Activated T-cell treated with anti-CD3 and anti-CD28 coated beads, Interleukin-2, amount 50 U/mL, for 4 hours (primary cell): ENCODE measurements at regions not wholly inside any gene's neighbourhood (a gene's known extent, or its start where the extent isn't known, plus 50 kb on each side); places are given as distances from the start of the nearest gene placed in this dataset.

Source experiments
- ATAC-seq, 2 donors: fragments of 200-7000 bp; cut with Tn5 transposase; one replicate each; pipeline ENCODE4 v1.10.0; 2021
- DNase-seq: peaks from one replicate; pipeline ENCODE4 v3.0.0-alpha.2; 2020
- H3K27me3 Mint-ChIP-seq: one replicate; pipeline ENCODE4 v1.8.0; 2021; ENCODE audit warnings: low read depth, mixed read lengths
- H3K36me3 Mint-ChIP-seq: one replicate; pipeline ENCODE4 v1.8.0; 2022; ENCODE audit warnings: mixed read lengths; ENCODE audit not compliant: insufficient read depth
- H3K4me1 Mint-ChIP-seq: one replicate; pipeline ENCODE4 v1.8.0; 2021; ENCODE audit warnings: low read depth, mixed read lengths
- H3K4me3 Mint-ChIP-seq: one replicate; pipeline ENCODE4 v1.8.0; 2021; ENCODE audit warnings: mild to moderate bottlenecking, moderate library complexity, mixed read lengths
- H3K9me3 Mint-ChIP-seq: one replicate; pipeline ENCODE4 v1.8.0; 2021; ENCODE audit warnings: mixed read lengths

- H3K4me1 Mint-ChIP-seq: no peaks in the 10 kb centered on the region
- ATAC-seq (no peak), DNase-seq (no peak)
- H3K27me3 Mint-ChIP-seq: no peaks in the 10 kb centered on the region
- H3K36me3 Mint-ChIP-seq: no peaks in the 10 kb centered on the region
- H3K4me3 Mint-ChIP-seq: no peak overlapping the region
- no peaks in the 10 kb centered on the region for H3K9me3 Mint-ChIP-seq
Measured at GRCh38 chr19:31903979-31904378, 441.4 kb upstream of the ZNF507 start.

- Mint-ChIP-seq H3K36me3 (no peaks in the 10 kb centered on the region), H3K27me3 (no peaks in the 10 kb centered on the region), H3K4me1 (no peaks in the 10 kb centered on the region), H3K4me3 (no peak overlapping the region), H3K9me3 (no peaks in the 10 kb centered on the region)
- no peak for DNase-seq
- ATAC-seq: no peak
Measured at GRCh38 chr19:31906111-31906871, 439.1 kb upstream of the ZNF507 start.

GRCh38 chr19:31907661-31908060 is 437.7 kb upstream of the ZNF507 start:
- no peaks in the 10 kb centered on the region for H3K4me1 Mint-ChIP-seq
- H3K9me3 Mint-ChIP-seq: no peaks in the 10 kb centered on the region
- H3K36me3 Mint-ChIP-seq: no peaks in the 10 kb centered on the region
- H3K27me3 Mint-ChIP-seq: no peaks in the 10 kb centered on the region
- H3K4me3 Mint-ChIP-seq: no peak overlapping the region
- DNase-seq (no peak), ATAC-seq (no peak)

GRCh38 chr19:31908080-31908479 is 437.3 kb upstream of the ZNF507 start:
- H3K36me3 Mint-ChIP-seq: no peaks in the 10 kb centered on the region
- ATAC-seq (no peak), DNase-seq (no peak)

GRCh38 chr19:31908496-31909225 is 436.7 kb upstream of the ZNF507 start:
- no peak for ATAC-seq
- H3K27me3 Mint-ChIP-seq: no peaks in the 10 kb centered on the region
- H3K36me3 Mint-ChIP-seq: no peaks in the 10 kb centered on the region
- no peak overlapping the region for H3K4me3 Mint-ChIP-seq
- no peaks in the 10 kb centered on the region for H3K9me3 Mint-ChIP-seq
- no peak for DNase-seq
- H3K4me1 Mint-ChIP-seq: no peaks in the 10 kb centered on the region

More at GRCh38 chr19:31908080-31908479, 437.3 kb upstream of the ZNF507 start:
- Mint-ChIP-seq H3K9me3 (no peaks in the 10 kb centered on the region), H3K27me3 (no peaks in the 10 kb centered on the region), H3K4me3 (no peak overlapping the region), H3K4me1 (no peaks in the 10 kb centered on the region)

GRCh38 chr19:31910224-31910623 is 435.2 kb upstream of the ZNF507 start:
- no peak overlapping the region for H3K4me3 Mint-ChIP-seq
- H3K9me3 Mint-ChIP-seq: no peaks in the 10 kb centered on the region
- H3K4me1 Mint-ChIP-seq: no peaks in the 10 kb centered on the region
- ATAC-seq (no peak), DNase-seq (no peak)
- H3K36me3 Mint-ChIP-seq: no peaks in the 10 kb centered on the region
- no peaks in the 10 kb centered on the region for H3K27me3 Mint-ChIP-seq

- no peak overlapping the region for H3K4me3 Mint-ChIP-seq
- H3K36me3 Mint-ChIP-seq: no peaks in the 10 kb centered on the region
- no peaks in the 10 kb centered on the region for H3K9me3 Mint-ChIP-seq
- no peaks in the 10 kb centered on the region for H3K27me3 Mint-ChIP-seq
- no peaks in the 10 kb centered on the region for H3K4me1 Mint-ChIP-seq
- ATAC-seq (no peak), DNase-seq (no peak)
Measured at GRCh38 chr19:31911577-31911976, 433.8 kb upstream of the ZNF507 start.

- no peak for DNase-seq
- no peaks in the 10 kb centered on the region for H3K9me3 Mint-ChIP-seq
- no peaks in the 10 kb centered on the region for H3K27me3 Mint-ChIP-seq
- H3K4me1 Mint-ChIP-seq: no peaks in the 10 kb centered on the region
- H3K36me3 Mint-ChIP-seq: no peaks in the 10 kb centered on the region
- ATAC-seq: no peak
- no peak overlapping the region for H3K4me3 Mint-ChIP-seq
Measured at GRCh38 chr19:31913103-31913661, 432.2 kb upstream of the ZNF507 start.

GRCh38 chr19:31930401-31930800 is 415.0 kb upstream of the ZNF507 start:
- H3K9me3 Mint-ChIP-seq: peaks cover 7% of the 10 kb centered on the region
- H3K36me3 Mint-ChIP-seq: no peaks in the 10 kb centered on the region
- DNase-seq (no peak), ATAC-seq (no peak)
- no peaks in the 10 kb centered on the region for H3K27me3 Mint-ChIP-seq
- no peak overlapping the region for H3K4me3 Mint-ChIP-seq
- no peaks in the 10 kb centered on the region for H3K4me1 Mint-ChIP-seq

GRCh38 chr19:31937983-31938382 is 407.4 kb upstream of the ZNF507 start:
- no peaks in the 10 kb centered on the region for H3K36me3 Mint-ChIP-seq
- H3K27me3 Mint-ChIP-seq: no peaks in the 10 kb centered on the region
- no peak overlapping the region for H3K4me3 Mint-ChIP-seq
- ATAC-seq (no peak), DNase-seq (no peak)
- H3K9me3 Mint-ChIP-seq: peaks cover 5% of the 10 kb centered on the region
- no peaks in the 10 kb centered on the region for H3K4me1 Mint-ChIP-seq

GRCh38 chr19:31938675-31939074 is 406.7 kb upstream of the ZNF507 start:
- H3K36me3 Mint-ChIP-seq: no peaks in the 10 kb centered on the region
- ATAC-seq: no peak
- H3K27me3 Mint-ChIP-seq: no peaks in the 10 kb centered on the region
- no peak overlapping the region for H3K4me3 Mint-ChIP-seq
- no peaks in the 10 kb centered on the region for H3K4me1 Mint-ChIP-seq
- H3K9me3 Mint-ChIP-seq: peaks cover 5% of the 10 kb centered on the region
- no peak for DNase-seq

GRCh38 chr19:31940396-31940795 is 405.0 kb upstream of the ZNF507 start:
- Mint-ChIP-seq H3K27me3 (no peaks in the 10 kb centered on the region), H3K9me3 (peaks cover 5% of the 10 kb centered on the region), H3K36me3 (no peaks in the 10 kb centered on the region), H3K4me3 (no peak overlapping the region), H3K4me1 (no peaks in the 10 kb centered on the region)
- DNase-seq (no peak), ATAC-seq (no peak)

GRCh38 chr19:31943191-31943661 is 402.2 kb upstream of the ZNF507 start:
- ATAC-seq: no peak
- no peaks in the 10 kb centered on the region for H3K9me3 Mint-ChIP-seq
- H3K36me3 Mint-ChIP-seq: no peaks in the 10 kb centered on the region
- DNase-seq: no peak
- no peak overlapping the region for H3K4me3 Mint-ChIP-seq
- H3K4me1 Mint-ChIP-seq: no peaks in the 10 kb centered on the region
- H3K27me3 Mint-ChIP-seq: no peaks in the 10 kb centered on the region

- H3K27me3 Mint-ChIP-seq: no peaks in the 10 kb centered on the region
- H3K9me3 Mint-ChIP-seq: no peaks in the 10 kb centered on the region
- no peaks in the 10 kb centered on the region for H3K4me1 Mint-ChIP-seq
- no peak for DNase-seq
- H3K4me3 Mint-ChIP-seq: no peak overlapping the region
- H3K36me3 Mint-ChIP-seq: no peaks in the 10 kb centered on the region
- no peak for ATAC-seq
Measured at GRCh38 chr19:31943778-31944177, 401.6 kb upstream of the ZNF507 start.

- Mint-ChIP-seq H3K4me1 (no peaks in the 10 kb centered on the region), H3K27me3 (no peaks in the 10 kb centered on the region), H3K9me3 (no peaks in the 10 kb centered on the region)
Measured at GRCh38 chr19:31944326-31944725, 401.1 kb upstream of the ZNF507 start.

More at GRCh38 chr19:31944326-31944725, 401.1 kb upstream of the ZNF507 start:
- Mint-ChIP-seq H3K36me3 (no peaks in the 10 kb centered on the region), H3K4me3 (no peak overlapping the region)
- ATAC-seq: no peak
- DNase-seq: no peak
